Thymus (tissue), 11 donors: ENCODE measurements at regions not wholly inside any gene's neighbourhood (a gene's known extent, or its start where the extent isn't known, plus 50 kb on each side); places are given as distances from the start of the nearest gene placed in this dataset.

Experiments used
- DNase-seq, 9 donors: peaks; one replicate each; pipeline ENCODE4 v3.0.0-alpha.2; 2013; ENCODE audit warnings: low spot score in 9 of 9, low read depth in 6 of 9, missing footprints in 1 of 9
- H3K27ac ChIP-seq, 2 donors: one replicate each; pipeline ENCODE4 v1.5.1; 2013; ENCODE audit warnings: control low read depth in 1 of 2, low read depth in 1 of 2, low read length in 1 of 2, mild to moderate bottlenecking in 1 of 2, moderate library complexity in 1 of 2
- H3K27me3 ChIP-seq, 2 donors: one replicate each; pipeline ENCODE4 v1.5.1; 2013; ENCODE audit warnings: low read length in 1 of 2; ENCODE audit not compliant: control insufficient read depth in 2 of 2, insufficient read depth in 1 of 2
- H3K36me3 ChIP-seq, 2 donors: one replicate each; pipeline ENCODE4 v1.5.1; 2013; ENCODE audit warnings: low read length in 1 of 2, mild to moderate bottlenecking in 1 of 2, moderate library complexity in 1 of 2; ENCODE audit not compliant: control insufficient read depth in 2 of 2, insufficient read depth in 2 of 2
- H3K4me1 ChIP-seq, 2 donors: one replicate each; pipeline ENCODE4 v1.5.1; 2013; ENCODE audit warnings: low read length in 2 of 2; ENCODE audit not compliant: control insufficient read depth in 2 of 2, insufficient read depth in 2 of 2
- H3K4me3 ChIP-seq, 2 donors: one replicate each; pipeline ENCODE4 v1.5.1; 2013; ENCODE audit warnings: low read length in 2 of 2, control low read depth in 1 of 2, mild to moderate bottlenecking in 1 of 2
- H3K9me3 ChIP-seq, 2 donors: one replicate each; pipeline ENCODE4 v1.5.1; 2013; ENCODE audit warnings: low read length in 1 of 2, mild to moderate bottlenecking in 1 of 2; ENCODE audit not compliant: control insufficient read depth in 2 of 2, insufficient read depth in 1 of 2
- WGBS: extraction: QIAGEN DNeasy Blood & Tissue Kit; methylation state at CpG from one replicate; pipeline ENCODE4 v1.1.7; 2013; 5-methylcytosine and 5-hydroxymethylcytosine counted together
- donor health status: healthy.

DNA sequence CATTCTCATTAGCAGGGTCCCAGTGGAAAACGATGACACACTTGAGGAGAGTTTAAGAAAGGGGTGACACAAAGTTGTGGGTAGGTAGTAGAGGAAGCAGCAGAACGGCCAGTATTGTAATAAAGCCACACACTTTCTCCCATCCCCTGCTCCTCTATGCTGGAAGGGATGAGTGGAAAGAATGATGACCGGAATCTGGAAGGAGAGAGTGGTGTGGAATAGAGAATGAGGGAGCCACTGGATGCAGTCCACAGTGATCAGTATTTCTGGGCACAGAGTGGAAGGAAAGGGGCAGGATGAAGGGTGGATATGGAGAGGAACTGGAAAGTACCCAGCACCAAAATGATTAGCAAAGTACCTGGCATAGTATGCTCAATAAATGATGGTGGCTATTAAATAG, 133.8 kb upstream of the DAB2 start:
- Histone ChIP-seq H3K36me3 (no peaks in the 10 kb centered on the region), H3K27ac (no peak overlapping the region), H3K27me3 (no peaks in the 10 kb centered on the region), H3K4me1 (no peaks in the 10 kb centered on the region), H3K9me3 (no peaks in the 10 kb centered on the region), H3K4me3 (no peak overlapping the region)
- no peak for DNase-seq
- 93% methylated on average over 3 of the region's 3 CpGs for WGBS

DNA sequence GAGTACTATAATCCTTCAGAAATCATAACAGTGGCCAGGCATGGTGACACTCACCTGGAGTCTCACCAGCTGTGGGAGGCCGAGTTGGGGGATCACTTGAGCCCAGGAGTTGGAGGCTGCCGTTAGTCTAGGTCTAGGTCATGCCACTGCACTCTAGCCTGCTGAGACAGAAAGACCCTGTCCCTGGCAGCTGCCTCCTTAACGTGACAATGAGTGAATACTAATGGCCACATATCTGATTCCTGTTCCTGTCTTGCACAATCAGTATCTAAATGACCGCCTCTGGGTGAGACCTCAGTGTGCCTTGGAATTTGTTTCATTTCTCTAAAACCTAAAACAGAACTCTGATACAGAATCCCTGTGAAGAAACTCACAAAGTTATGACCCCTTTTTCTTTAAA, 131.0 kb upstream of the DAB2 start:
- no peak for DNase-seq
- Histone ChIP-seq H3K27ac (no peak overlapping the region), H3K4me1 (no peaks in the 10 kb centered on the region), H3K9me3 (no peaks in the 10 kb centered on the region), H3K36me3 (no peaks in the 10 kb centered on the region), H3K4me3 (no peak overlapping the region), H3K27me3 (no peaks in the 10 kb centered on the region)
- WGBS = 89% methylated on average over 4 of the region's 4 CpGs

DNA sequence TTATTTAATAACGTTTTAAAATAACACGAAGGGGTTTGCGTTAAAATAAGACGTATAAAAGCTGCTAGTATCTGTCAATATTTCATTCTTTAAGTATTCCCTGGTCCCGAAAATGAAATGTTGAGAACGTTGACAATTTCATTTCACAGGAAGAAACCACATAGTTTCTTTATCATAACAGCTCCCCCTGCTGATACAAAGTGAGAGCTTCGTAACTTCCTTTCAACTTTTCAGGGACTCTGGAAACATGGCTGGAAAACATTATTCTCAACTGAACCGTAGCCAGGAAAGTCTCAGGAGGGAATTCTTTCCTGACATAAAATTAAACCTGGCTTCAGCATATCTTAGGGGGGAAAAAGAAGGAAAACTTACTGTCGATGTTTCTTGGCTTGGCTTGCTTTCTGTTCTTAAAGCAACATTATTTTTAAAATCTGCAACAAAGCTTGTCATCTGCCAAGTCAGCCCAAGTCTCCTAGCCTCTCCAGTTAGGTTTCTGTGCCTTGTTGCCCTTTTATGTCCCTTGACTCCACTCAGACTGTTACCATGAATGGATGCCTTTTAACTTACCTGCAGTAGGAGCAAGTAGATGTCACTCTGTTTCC, 122.9 kb upstream of the DAB2 start:
- no peaks in the 10 kb centered on the region for H3K27me3 ChIP-seq
- 7% methylated on average over 9 of the region's 9 CpGs for WGBS
- H3K4me3 ChIP-seq = no peak overlapping the region
- H3K4me1 ChIP-seq = no peaks in the 10 kb centered on the region
- no peak overlapping the region for H3K27ac ChIP-seq
- peak in 8 of 9 donors; percentile 18 to 80 (median 44) for DNase-seq
- H3K9me3 ChIP-seq = no peaks in the 10 kb centered on the region
- H3K36me3 ChIP-seq = no peaks in the 10 kb centered on the region

DNA sequence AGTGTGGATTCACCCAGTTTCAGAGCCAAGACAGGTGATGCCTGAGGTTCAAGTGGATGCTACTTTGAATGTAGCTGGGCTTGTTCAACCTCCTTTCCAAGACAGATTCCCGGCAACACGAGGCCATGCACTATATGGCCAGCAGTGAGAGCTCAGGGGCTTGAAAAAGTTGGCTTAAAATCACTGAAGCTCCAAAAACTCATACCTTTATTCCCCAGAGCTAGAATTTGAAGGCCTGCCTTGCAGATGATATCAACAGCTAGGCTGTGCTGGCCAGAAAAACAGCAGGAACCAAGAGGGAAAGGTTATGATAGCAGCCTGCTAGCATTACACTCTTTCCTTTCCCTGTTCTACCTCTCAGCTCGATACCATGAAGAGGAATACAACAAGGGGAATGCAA, 120.2 kb upstream of the DAB2 start:
- Histone ChIP-seq H3K36me3 (no peaks in the 10 kb centered on the region), H3K27ac (no peak overlapping the region), H3K4me1 (no peaks in the 10 kb centered on the region), H3K27me3 (no peaks in the 10 kb centered on the region), H3K4me3 (no peak overlapping the region), H3K9me3 (no peaks in the 10 kb centered on the region)
- DNase-seq = no peak
- WGBS = 96% methylated on average over 3 of the region's 3 CpGs

DNA sequence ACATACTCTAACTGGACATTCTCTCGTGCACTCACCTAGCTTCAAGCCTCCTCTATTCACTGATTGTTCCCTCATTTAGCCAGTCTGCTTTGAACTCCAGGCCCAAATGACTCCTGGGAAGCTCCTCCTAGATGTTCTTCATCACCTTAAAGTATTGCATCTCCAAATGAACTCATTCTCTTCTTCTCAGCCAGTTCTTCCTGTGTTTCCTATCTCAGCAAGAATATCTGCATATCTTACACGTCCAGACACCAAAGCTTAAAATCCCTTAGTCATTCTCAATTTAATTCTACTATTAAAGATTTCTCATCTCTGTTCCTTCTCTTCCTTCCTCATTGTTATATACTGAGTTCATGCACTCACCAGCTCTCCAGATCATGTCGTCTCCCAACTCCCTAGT, 118.6 kb upstream of the DAB2 start:
- Histone ChIP-seq H3K36me3 (no peaks in the 10 kb centered on the region), H3K27me3 (no peaks in the 10 kb centered on the region), H3K27ac (no peak overlapping the region), H3K4me1 (no peaks in the 10 kb centered on the region), H3K4me3 (no peak overlapping the region), H3K9me3 (no peaks in the 10 kb centered on the region)
- WGBS = 30% methylated on average over 3 of the region's 3 CpGs
- DNase-seq = no peak

DNA sequence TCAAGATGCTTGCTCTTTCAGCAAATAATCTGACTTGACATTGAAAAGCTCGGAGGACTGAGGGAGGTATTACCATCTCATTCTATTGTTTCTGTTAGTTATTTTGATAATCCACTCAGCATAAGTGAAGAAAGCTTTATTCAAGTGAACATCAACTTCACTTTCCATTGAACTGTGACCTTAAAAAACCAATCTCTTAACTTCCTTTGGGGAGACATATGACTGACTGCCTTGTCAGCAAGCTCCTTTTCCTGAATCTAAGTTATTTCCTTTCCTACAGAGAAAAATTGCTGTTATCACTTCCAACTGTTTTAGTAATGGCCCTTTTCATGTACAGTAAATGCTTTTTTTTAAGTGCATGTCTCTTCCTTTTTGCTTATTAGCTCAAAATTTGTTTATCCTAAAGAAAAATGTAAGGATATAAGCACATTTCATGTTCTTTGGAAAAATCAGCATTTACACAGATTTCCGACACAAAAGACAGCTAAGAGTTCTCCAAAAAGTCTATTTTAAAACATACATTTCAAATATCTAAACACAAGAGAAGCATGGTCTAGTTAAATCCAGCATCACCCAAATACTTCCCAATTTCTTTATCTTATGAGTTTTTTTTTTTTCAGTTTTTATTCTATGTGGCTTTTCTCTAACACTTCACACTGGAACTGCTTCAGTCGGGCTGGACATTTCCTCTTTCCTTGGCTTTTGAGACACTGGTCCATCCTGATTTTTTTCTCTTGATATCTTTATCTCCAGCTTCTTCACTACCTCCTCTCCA, 117.9 kb upstream of the DAB2 start:
- H3K4me3 ChIP-seq = no peak overlapping the region
- no peaks in the 10 kb centered on the region for H3K27me3 ChIP-seq
- DNase-seq = no peak
- no peaks in the 10 kb centered on the region for H3K4me1 ChIP-seq
- H3K27ac ChIP-seq = peak overlapping the region in 1 of 2 donors; percentile 2
- no peaks in the 10 kb centered on the region for H3K36me3 ChIP-seq
- H3K9me3 ChIP-seq = no peaks in the 10 kb centered on the region
- 72% methylated on average over 3 of the region's 3 CpGs for WGBS

DNA sequence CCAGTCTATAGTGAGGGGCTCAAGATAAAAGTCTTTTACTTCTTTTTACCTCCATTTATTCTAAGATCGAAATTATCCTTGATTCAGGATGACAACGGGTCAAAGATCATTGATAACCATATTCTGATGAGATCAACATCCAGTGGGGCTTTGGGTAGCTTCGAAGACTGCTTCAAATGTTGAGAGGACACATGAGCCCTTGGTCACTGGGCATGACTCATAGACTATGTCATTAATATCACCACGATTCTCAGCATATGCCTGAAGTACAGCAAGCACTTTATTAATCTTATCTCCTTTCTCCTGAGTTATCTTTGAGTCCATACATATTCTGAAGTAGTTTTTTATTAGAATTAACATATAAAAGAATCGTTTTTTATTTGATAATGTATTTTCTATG, 117.1 kb upstream of the DAB2 start:
- 95% methylated on average over 5 of the region's 5 CpGs for WGBS
- DNase-seq = no peak
- H3K9me3 ChIP-seq = no peaks in the 10 kb centered on the region
- H3K36me3 ChIP-seq = no peaks in the 10 kb centered on the region
- no peak overlapping the region for H3K4me3 ChIP-seq
- no peaks in the 10 kb centered on the region for H3K27me3 ChIP-seq
- H3K27ac ChIP-seq = no peak overlapping the region
- H3K4me1 ChIP-seq = no peaks in the 10 kb centered on the region

DNA sequence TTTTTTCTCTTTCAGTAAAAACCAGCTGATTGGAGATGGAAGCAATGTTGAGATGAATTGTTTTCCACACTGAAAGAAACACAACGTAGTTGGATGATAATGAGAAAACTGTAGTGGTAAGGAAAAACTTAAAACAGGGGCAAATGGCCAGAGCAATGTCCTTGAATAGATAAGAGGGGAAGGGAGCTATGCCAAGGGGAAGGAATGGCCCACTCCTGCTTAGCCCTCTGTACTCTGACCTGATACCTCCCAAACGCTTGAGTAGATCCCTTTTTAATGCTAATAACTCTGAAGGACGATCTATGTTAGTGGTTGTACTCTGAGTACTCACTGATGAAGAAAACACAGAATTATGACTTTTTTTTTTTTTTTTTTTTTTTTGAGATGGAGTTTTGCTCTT, 114.7 kb upstream of the DAB2 start:
- H3K27me3 ChIP-seq = no peaks in the 10 kb centered on the region
- WGBS = 96% methylated on average over 3 of the region's 3 CpGs
- no peaks in the 10 kb centered on the region for H3K36me3 ChIP-seq
- no peaks in the 10 kb centered on the region for H3K4me1 ChIP-seq
- no peaks in the 10 kb centered on the region for H3K9me3 ChIP-seq
- H3K4me3 ChIP-seq = no peak overlapping the region
- DNase-seq = no peak
- H3K27ac ChIP-seq = no peak overlapping the region

DNA sequence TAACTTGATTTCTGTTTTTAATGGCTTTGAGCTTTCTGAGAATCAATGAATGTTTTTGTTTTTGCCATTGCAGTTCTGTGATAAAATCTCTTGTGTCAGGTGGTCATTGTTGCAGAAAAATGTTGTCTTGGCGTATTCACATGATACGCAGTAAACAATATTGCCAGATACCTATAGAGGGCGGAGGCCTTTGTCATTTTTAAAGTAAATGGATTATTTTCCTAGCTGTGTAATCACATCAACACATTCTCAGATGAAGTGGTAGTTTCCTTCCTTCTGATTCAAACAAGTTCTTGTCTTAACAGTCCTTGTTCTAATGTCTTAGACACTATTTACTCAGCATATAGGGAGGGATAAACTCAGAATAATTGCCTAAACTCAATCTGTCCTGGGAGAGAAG, 109.9 kb upstream of the DAB2 start:
- no peak for DNase-seq
- Histone ChIP-seq H3K4me3 (no peak overlapping the region), H3K27ac (no peak overlapping the region), H3K27me3 (no peaks in the 10 kb centered on the region), H3K4me1 (no peaks in the 10 kb centered on the region), H3K36me3 (no peaks in the 10 kb centered on the region), H3K9me3 (no peaks in the 10 kb centered on the region)
- WGBS = 98% methylated on average over 3 of the region's 3 CpGs
